ENCODE measurements at regions not wholly inside any gene's neighbourhood (a gene's known extent, or its start where the extent isn't known, plus 50 kb on each side); places are given as distances from the start of the nearest gene placed in this dataset.

DNA sequence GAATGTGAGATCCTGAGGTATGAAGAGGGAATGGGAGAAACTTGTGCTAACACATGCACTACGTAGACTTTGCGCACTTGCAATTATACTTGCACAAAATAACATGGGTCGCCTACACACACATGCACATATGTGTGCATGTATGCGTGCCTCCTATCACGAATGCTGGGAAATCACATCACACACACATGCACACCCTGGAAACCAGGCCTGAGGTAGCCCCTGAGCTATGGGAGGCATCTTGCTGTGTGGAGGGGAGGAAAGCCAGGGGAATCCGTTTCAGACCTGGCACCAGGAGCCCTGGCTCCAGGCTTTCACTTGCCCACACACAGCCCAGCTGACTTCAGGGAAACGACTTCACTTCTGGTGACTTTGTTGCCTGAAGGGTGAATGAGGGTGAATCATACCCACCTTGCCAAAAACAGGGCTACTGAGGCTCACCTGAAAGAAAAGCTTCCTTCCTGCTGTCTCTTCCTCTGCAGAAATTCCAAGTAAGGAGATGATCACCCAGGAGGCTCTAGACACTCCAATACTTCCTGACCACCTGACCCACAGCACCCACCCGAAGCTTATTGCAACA lies 136.0 kb upstream of the NGF start (continued):
- TF ChIP-seq ZNF607 (CRISPR knock-in tag; IDR thresholded peaks at IDR 0.05; ENCODE audit: borderline replicate concordance), result no peak
- TF ChIP-seq ASH2L (IDR thresholded peaks at IDR 0.05; ENCODE audit: insufficient read length, low read depth, low read length), result no peak
- TF ChIP-seq, protein P1, sequence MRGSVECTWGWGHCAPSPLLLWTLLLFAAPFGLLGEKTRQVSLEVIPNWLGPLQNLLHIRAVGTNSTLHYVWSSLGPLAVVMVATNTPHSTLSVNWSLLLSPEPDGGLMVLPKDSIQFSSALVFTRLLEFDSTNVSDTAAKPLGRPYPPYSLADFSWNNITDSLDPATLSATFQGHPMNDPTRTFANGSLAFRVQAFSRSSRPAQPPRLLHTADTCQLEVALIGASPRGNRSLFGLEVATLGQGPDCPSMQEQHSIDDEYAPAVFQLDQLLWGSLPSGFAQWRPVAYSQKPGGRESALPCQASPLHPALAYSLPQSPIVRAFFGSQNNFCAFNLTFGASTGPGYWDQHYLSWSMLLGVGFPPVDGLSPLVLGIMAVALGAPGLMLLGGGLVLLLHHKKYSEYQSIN (CRISPR knock-in tag; IDR thresholded peaks at IDR 0.05; ENCODE audit: borderline replicate concordance), result no peak

DNA sequence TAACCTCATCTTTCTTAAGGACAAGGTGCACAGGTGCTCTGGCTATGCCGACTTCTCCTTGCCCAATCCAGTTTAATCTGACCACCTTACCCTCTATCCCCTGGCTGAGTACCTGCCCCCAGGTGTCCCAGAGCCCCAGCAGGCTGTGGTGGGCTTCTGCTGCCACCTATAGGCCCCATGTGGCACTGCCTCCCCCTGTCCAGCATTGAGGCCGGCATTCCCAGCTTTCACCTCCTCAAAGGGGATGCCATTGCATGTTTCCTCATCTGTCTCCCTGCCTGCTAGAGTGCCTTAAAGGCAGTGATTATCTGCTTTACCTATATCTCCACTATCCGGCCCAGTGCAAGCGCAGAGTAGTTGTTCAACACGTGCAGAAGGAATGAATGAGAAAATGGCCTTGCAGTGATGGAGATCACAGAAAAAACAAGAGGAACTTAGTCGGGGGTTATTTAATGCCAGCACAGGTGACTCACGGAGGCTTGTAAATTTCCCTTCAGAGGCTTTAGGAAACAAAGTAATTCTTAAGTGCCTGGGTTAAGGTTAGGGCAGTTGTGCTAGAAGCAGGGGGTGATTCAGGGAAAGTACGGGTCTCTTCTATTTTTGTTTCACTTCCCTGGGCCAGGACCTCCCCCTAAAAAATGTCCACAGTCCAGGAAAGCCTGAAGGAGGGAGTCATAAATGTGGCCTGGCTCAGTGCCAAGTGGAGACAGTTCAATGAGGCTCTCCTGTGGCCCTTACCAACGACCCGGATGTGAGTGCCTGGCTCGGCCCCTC lies 131.8 kb upstream of the NGF start:
- ATAC-seq (peak; percentile 92), DNase-seq (ENCODE audit: low spot score) (peak; percentile 8), FAIRE-seq (peak; percentile 37)
- H3K79me2 ChIP-seq (ENCODE audit: insufficient read depth, low read length), result no peaks in the 10 kb centered on the region
- no peak overlapping the region for H2AFZ ChIP-seq (ENCODE audit: low read length)
- in situ Hi-C loops (cut with HindIII; ENCODE audit: extremely low pct_ligation_motif_present, low pct_unique_long_range_greater_than_20kb), result loop anchor here (5.0 kb wide), 1 partner anchor 333 kb away; no protein-coding TSS in a partner anchor
- no peaks in the 10 kb centered on the region for H3K9me3 ChIP-seq (ENCODE audit: low read length)
- H3K36me3 ChIP-seq (replicated peaks in 1 of 2; ENCODE audit: control insufficient read depth in 1 of 2, insufficient read depth in 2 of 2, low read length in 2 of 2), result no peaks in the 10 kb centered on the region
- no peak overlapping the region for H3K9ac ChIP-seq (ENCODE audit: insufficient read depth, low read depth, low read length)
- no peak overlapping the region for H3K4me2 ChIP-seq (ENCODE audit: low read depth, low read length)
- ChIA-PET POLR2A (no interaction called here), CTCF (ENCODE audit: low intra/inter-chr PET ratio, low total read pairs) (interaction anchor here (0.8 to 2.8 kb wide), 5 partner anchors 195 to 332 kb away, joined by 3 to 21 read pairs (median 3); no protein-coding TSS in a partner anchor)
- WGBS (ENCODE audit: low lambda C conversion rate), result 2% methylated on average over 11 of the region's 11 CpGs
- no peak overlapping the region for H3K27ac ChIP-seq (ENCODE audit: extremely low read length, insufficient read depth, low read length)
- H3K27me3 ChIP-seq (ENCODE audit: control insufficient read depth in 1 of 2, insufficient read depth in 2 of 2, low read length in 2 of 2), result no peaks in the 10 kb centered on the region
- BruUV-seq (replicated peaks), result no TSS peak
- no peaks in the 10 kb centered on the region for H3K4me1 ChIP-seq (ENCODE audit: insufficient read depth, low read length)
- intact Hi-C loops (cut with micrococcal nuclease; ENCODE audit: unreplicated experiment), result loop anchor here (1.0 to 2.0 kb wide), 2 partner anchors 127 to 195 kb away; no protein-coding TSS in a partner anchor
- TF ChIP-seq ZKSCAN5 (CRISPR knock-in tag; IDR thresholded peaks at IDR 0.05) (0 out of 2 replicates have a peak, but pooled peaks have one; percentile 25), TEAD3 (CRISPR knock-in tag; optimal IDR thresholded peaks at IDR 0.05; ENCODE audit: borderline replicate concordance) (peak; percentile 28), TP53 (CRISPR knock-in tag; conservative IDR thresholded peaks at IDR 0.05) (no peak), RAD21 (CRISPR knock-in tag; IDR thresholded peaks at IDR 0.05) (peak; percentile 68), SMC3 (IDR thresholded peaks at IDR 0.05; ENCODE audit: low read length) (peak; percentile 49; the same call in 1 of the 2 replicates), ZNF274 (CRISPR knock-in tag; IDR thresholded peaks at IDR 0.05) (no peak), LCORL (IDR thresholded peaks at IDR 0.05) (peak; percentile 32; the same call in 1 of the 2 replicates), LCORL (CRISPR knock-in tag; IDR thresholded peaks at IDR 0.05) (no peak), STAG1 (CRISPR knock-in tag; IDR thresholded peaks at IDR 0.05) (peak; percentile 83)
- TF ChIP-seq, protein P2, sequence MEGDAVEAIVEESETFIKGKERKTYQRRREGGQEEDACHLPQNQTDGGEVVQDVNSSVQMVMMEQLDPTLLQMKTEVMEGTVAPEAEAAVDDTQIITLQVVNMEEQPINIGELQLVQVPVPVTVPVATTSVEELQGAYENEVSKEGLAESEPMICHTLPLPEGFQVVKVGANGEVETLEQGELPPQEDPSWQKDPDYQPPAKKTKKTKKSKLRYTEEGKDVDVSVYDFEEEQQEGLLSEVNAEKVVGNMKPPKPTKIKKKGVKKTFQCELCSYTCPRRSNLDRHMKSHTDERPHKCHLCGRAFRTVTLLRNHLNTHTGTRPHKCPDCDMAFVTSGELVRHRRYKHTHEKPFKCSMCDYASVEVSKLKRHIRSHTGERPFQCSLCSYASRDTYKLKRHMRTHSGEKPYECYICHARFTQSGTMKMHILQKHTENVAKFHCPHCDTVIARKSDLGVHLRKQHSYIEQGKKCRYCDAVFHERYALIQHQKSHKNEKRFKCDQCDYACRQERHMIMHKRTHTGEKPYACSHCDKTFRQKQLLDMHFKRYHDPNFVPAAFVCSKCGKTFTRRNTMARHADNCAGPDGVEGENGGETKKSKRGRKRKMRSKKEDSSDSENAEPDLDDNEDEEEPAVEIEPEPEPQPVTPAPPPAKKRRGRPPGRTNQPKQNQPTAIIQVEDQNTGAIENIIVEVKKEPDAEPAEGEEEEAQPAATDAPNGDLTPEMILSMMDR (CRISPR knock-in tag; IDR thresholded peaks at IDR 0.05), result peak; percentile 91
- no peak overlapping the region for H3K4me3 ChIP-seq (replicated peaks in 1 of 3; ENCODE audit: insufficient read depth in 1 of 3, low read depth in 2 of 3, low read length in 3 of 3)
- no peaks in the 10 kb centered on the region for H4K20me1 ChIP-seq (ENCODE audit: insufficient read depth, low read length)

Data from HepG2 (cell line).